ENCODE measurements at regions not wholly inside any gene's neighbourhood (a gene's known extent, or its start where the extent isn't known, plus 50 kb on each side); places are given as distances from the start of the nearest gene placed in this dataset.

GRCh38 chr11:90330632-90331031, 107.8 kb upstream of the CHORDC1 start:
- Histone ChIP-seq H3K4me1 (ENCODE audit: low read length) (no peaks in the 10 kb centered on the region), H3F3A (ENCODE audit: insufficient read depth, low read length) (no peaks in the 10 kb centered on the region)

GRCh38 chr11:90329043-90329442, 106.2 kb upstream of the CHORDC1 start:
- Histone ChIP-seq H3K79me2 (ENCODE audit: low read length) (no peaks in the 10 kb centered on the region), H3K4me1 (ENCODE audit: low read length) (no peaks in the 10 kb centered on the region), H3K4me2 (ENCODE audit: low read depth, low read length) (no peak overlapping the region), H3K9me2 (replicated peaks; ENCODE audit: insufficient read depth, low read length) (no peaks in the 10 kb centered on the region), H3K9me3 (replicated peaks; ENCODE audit: insufficient read depth, low read length) (no peaks in the 10 kb centered on the region), H3K36me3 (replicated peaks; ENCODE audit: insufficient read depth, low read length) (no peaks in the 10 kb centered on the region), H3K9ac (ENCODE audit: low read length) (no peak overlapping the region), H3K27me3 (replicated peaks; ENCODE audit: insufficient read depth, low read length) (no peaks in the 10 kb centered on the region), H2AFZ (ENCODE audit: low read length) (no peak overlapping the region), H3F3A (ENCODE audit: insufficient read depth, low read length) (no peaks in the 10 kb centered on the region), H3K27ac (ENCODE audit: low read length) (no peak overlapping the region), H3K4me3 (ENCODE audit: low read length) (no peak overlapping the region), H4K20me1 (ENCODE audit: insufficient read depth, low read length) (no peaks in the 10 kb centered on the region)
- no peak for TF ChIP-seq CTCF (IDR thresholded peaks at IDR 0.05; ENCODE audit: low read length)
- TF ChIP-seq EZH2phosphoT487 (IDR thresholded peaks at IDR 0.05; ENCODE audit: low read length), result no peak
- DNase-seq, result no peak

More at GRCh38 chr11:90330632-90331031, 107.8 kb upstream of the CHORDC1 start:
- H3K27ac ChIP-seq (ENCODE audit: low read length), result no peak overlapping the region
- H3K9ac ChIP-seq (ENCODE audit: low read length), result no peak overlapping the region
- no peaks in the 10 kb centered on the region for H3K79me2 ChIP-seq (ENCODE audit: low read length)
- no peak for DNase-seq
- H3K36me3 ChIP-seq (replicated peaks; ENCODE audit: insufficient read depth, low read length), result no peaks in the 10 kb centered on the region
- H4K20me1 ChIP-seq (ENCODE audit: insufficient read depth, low read length), result no peaks in the 10 kb centered on the region
- no peak overlapping the region for H2AFZ ChIP-seq (ENCODE audit: low read length)
- H3K9me3 ChIP-seq (replicated peaks; ENCODE audit: insufficient read depth, low read length), result no peaks in the 10 kb centered on the region
- H3K27me3 ChIP-seq (replicated peaks; ENCODE audit: insufficient read depth, low read length), result no peaks in the 10 kb centered on the region
- H3K9me2 ChIP-seq (replicated peaks; ENCODE audit: insufficient read depth, low read length), result no peaks in the 10 kb centered on the region
- no peak overlapping the region for H3K4me3 ChIP-seq (ENCODE audit: low read length)
- TF ChIP-seq CTCF (IDR thresholded peaks at IDR 0.05; ENCODE audit: low read length), result no peak
- TF ChIP-seq EZH2phosphoT487 (IDR thresholded peaks at IDR 0.05; ENCODE audit: low read length), result no peak
- no peak for TF ChIP-seq EZH2 (optimal IDR thresholded peaks at IDR 0.05; ENCODE audit: low read depth, low read length)
- no peak overlapping the region for H3K4me2 ChIP-seq (ENCODE audit: low read depth, low read length)

- no peak for TF ChIP-seq EZH2 (optimal IDR thresholded peaks at IDR 0.05; ENCODE audit: low read depth, low read length)
- no peak for TF ChIP-seq EZH2phosphoT487 (IDR thresholded peaks at IDR 0.05; ENCODE audit: low read length)
- no peak for TF ChIP-seq CTCF (IDR thresholded peaks at IDR 0.05; ENCODE audit: low read length)
- no peaks in the 10 kb centered on the region for H3K79me2 ChIP-seq (ENCODE audit: low read length)
- H3K9ac ChIP-seq (ENCODE audit: low read length), result no peak overlapping the region
- no peaks in the 10 kb centered on the region for H3F3A ChIP-seq (ENCODE audit: insufficient read depth, low read length)
- no peaks in the 10 kb centered on the region for H3K36me3 ChIP-seq (replicated peaks; ENCODE audit: insufficient read depth, low read length)
- H3K27me3 ChIP-seq (replicated peaks; ENCODE audit: insufficient read depth, low read length), result no peaks in the 10 kb centered on the region
- no peak overlapping the region for H2AFZ ChIP-seq (ENCODE audit: low read length)
- no peaks in the 10 kb centered on the region for H3K9me2 ChIP-seq (replicated peaks; ENCODE audit: insufficient read depth, low read length)
- H3K4me2 ChIP-seq (ENCODE audit: low read depth, low read length), result no peak overlapping the region
- H3K27ac ChIP-seq (ENCODE audit: low read length), result no peak overlapping the region
- no peak overlapping the region for H3K4me3 ChIP-seq (ENCODE audit: low read length)
- H4K20me1 ChIP-seq (ENCODE audit: insufficient read depth, low read length), result no peaks in the 10 kb centered on the region
- no peaks in the 10 kb centered on the region for H3K9me3 ChIP-seq (replicated peaks; ENCODE audit: insufficient read depth, low read length)
- no peaks in the 10 kb centered on the region for H3K4me1 ChIP-seq (ENCODE audit: low read length)
- DNase-seq, result no peak
These were observed 103.8 kb upstream of the CHORDC1 start for GRCh38 chr11:90326647-90327046.
